ENCODE measurements at regions not wholly inside any gene's neighbourhood (a gene's known extent, or its start where the extent isn't known, plus 50 kb on each side); places are given as distances from the start of the nearest gene placed in this dataset.

DNA sequence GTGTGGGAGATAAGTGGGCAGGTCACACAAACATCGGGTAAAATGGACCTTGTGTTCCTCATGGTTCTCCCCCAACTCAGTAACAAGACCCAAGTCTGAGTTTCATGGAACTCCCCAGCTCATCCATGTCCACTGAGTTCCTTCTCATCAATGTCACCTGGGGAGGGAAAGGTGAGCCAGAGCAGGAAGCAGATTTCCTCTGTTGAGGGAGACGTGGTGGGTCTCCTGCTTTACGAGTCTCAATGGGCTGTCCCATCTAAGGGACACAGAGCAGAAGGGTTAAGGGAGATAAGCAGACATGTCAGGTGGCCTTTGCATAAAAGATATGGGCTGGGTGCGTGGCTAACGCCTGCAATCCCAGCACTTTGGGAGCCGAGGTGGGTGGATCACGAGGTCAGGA is 56.5 kb upstream of the SORCS3 start:
- no peaks in the 10 kb centered on the region for H3K9me3 ChIP-seq
- DNase-seq: no peak
- no peaks in the 10 kb centered on the region for H3K27me3 ChIP-seq
- no peaks in the 10 kb centered on the region for H3K4me1 ChIP-seq (ENCODE audit: insufficient read depth)
- no peak overlapping the region for H3K4me3 ChIP-seq
- WGBS, 3 donors: 71 to 79% (median 74%) methylated on average over 7 of the region's 7 CpGs
- TF ChIP-seq EP300 (IDR thresholded peaks at IDR 0.05): no peak
- TF ChIP-seq, protein P1, sequence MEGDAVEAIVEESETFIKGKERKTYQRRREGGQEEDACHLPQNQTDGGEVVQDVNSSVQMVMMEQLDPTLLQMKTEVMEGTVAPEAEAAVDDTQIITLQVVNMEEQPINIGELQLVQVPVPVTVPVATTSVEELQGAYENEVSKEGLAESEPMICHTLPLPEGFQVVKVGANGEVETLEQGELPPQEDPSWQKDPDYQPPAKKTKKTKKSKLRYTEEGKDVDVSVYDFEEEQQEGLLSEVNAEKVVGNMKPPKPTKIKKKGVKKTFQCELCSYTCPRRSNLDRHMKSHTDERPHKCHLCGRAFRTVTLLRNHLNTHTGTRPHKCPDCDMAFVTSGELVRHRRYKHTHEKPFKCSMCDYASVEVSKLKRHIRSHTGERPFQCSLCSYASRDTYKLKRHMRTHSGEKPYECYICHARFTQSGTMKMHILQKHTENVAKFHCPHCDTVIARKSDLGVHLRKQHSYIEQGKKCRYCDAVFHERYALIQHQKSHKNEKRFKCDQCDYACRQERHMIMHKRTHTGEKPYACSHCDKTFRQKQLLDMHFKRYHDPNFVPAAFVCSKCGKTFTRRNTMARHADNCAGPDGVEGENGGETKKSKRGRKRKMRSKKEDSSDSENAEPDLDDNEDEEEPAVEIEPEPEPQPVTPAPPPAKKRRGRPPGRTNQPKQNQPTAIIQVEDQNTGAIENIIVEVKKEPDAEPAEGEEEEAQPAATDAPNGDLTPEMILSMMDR (IDR thresholded peaks at IDR 0.05): no peak
- TF ChIP-seq POLR2A (IDR thresholded peaks at IDR 0.05): no peak
- no peaks in the 10 kb centered on the region for H3K36me3 ChIP-seq
- H3K27ac ChIP-seq: no peak overlapping the region
- intact Hi-C loops (cut with DNase I): no loop called here

DNA sequence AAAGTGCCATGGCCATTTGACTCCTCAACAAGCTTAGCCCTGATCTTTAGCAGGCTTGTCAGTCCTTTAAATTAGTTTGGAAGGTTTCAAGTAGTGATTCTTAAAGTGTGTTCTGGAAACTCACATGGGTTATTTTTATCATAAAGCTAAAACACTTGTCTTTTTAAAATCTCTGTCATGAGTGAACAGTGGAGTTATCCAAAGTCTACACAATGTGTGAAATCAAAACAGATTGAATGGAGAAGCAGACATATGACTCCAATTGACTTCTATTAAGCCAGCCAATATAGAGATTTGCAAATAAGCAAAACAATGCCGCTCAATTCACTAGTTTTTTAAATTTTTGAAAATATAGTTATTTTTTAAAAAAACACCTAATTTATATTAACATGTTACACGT is 53.3 kb upstream of the SORCS3 start:
- intact Hi-C loops (cut with DNase I): no loop called here
- TF ChIP-seq, protein P1 (IDR thresholded peaks at IDR 0.05): no peak
- TF ChIP-seq POLR2A (IDR thresholded peaks at IDR 0.05) (no peak), EP300 (IDR thresholded peaks at IDR 0.05) (no peak)
- 63 to 74% (median 67%) methylated on average over 2 of the region's 2 CpGs for WGBS, 3 donors
- no peaks in the 10 kb centered on the region for H3K4me1 ChIP-seq (ENCODE audit: insufficient read depth)
- H3K36me3 ChIP-seq: no peaks in the 10 kb centered on the region
- H3K27ac ChIP-seq: no peak overlapping the region
- H3K4me3 ChIP-seq: no peak overlapping the region
- H3K27me3 ChIP-seq: no peaks in the 10 kb centered on the region
- no peak for DNase-seq
- no peaks in the 10 kb centered on the region for H3K9me3 ChIP-seq

- H3K27me3 ChIP-seq: no peaks in the 10 kb centered on the region
- no peaks in the 10 kb centered on the region for H3K9me3 ChIP-seq
- 20 to 34% (median 21%) methylated on average over 4 of the region's 4 CpGs for WGBS, 3 donors
- H3K4me3 ChIP-seq: no peak overlapping the region
- DNase-seq: no peak
- no peak overlapping the region for H3K27ac ChIP-seq
- TF ChIP-seq, protein P1 (IDR thresholded peaks at IDR 0.05): no peak
- TF ChIP-seq EP300 (IDR thresholded peaks at IDR 0.05) (no peak), POLR2A (IDR thresholded peaks at IDR 0.05) (no peak)
- H3K4me1 ChIP-seq (ENCODE audit: insufficient read depth): no peaks in the 10 kb centered on the region
- intact Hi-C loops (cut with DNase I): no loop called here
- no peaks in the 10 kb centered on the region for H3K36me3 ChIP-seq
These were observed 51.7 kb upstream of the SORCS3 start for GRCh38 chr10:104589431-104589830.

DNA sequence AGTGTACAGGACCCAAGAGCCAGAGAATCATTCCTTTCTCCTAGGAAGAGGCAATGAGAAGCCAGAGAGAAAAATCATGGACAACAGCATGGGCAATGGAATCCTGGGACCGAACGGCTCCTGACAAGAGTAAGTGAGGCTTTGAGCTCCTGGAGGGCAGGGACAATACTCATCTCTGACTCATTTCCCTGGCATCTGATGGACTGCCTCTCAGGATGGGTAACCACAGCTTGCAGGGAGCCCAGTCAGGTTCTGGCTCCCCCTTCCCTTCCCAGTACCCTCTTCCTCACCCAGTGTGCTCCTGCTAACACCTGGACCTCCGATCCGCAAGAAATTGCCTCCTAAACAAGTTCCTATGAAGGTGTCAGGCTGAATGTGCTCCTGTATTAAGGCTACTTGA is 51.2 kb upstream of the SORCS3 start:
- H3K27me3 ChIP-seq: no peaks in the 10 kb centered on the region
- H3K9me3 ChIP-seq: no peaks in the 10 kb centered on the region
- no peaks in the 10 kb centered on the region for H3K4me1 ChIP-seq (ENCODE audit: insufficient read depth)
- no peaks in the 10 kb centered on the region for H3K36me3 ChIP-seq
- no peak overlapping the region for H3K27ac ChIP-seq
- H3K4me3 ChIP-seq: no peak overlapping the region
- intact Hi-C loops (cut with DNase I): loop anchor here in 1 of 4 donors (1.0 kb wide), 1 partner anchor 10 kb away; no protein-coding TSS in a partner anchor
- no peak for DNase-seq
- no peak for TF ChIP-seq POLR2A (IDR thresholded peaks at IDR 0.05)
- no peak for TF ChIP-seq EP300 (IDR thresholded peaks at IDR 0.05)
- TF ChIP-seq, protein P1 (IDR thresholded peaks at IDR 0.05): no peak
- 84 to 88% (median 85%) methylated on average over 4 of the region's 4 CpGs for WGBS, 3 donors
